ENCODE measurements at regions not wholly inside any gene's neighbourhood (a gene's known extent, or its start where the extent isn't known, plus 50 kb on each side); places are given as distances from the start of the nearest gene placed in this dataset.
"Not testable (repeated sequence)": the region's sequence is repeated elsewhere in the genome, so short reads cannot be mapped to it uniquely, and the experiment has no call there.

DNA sequence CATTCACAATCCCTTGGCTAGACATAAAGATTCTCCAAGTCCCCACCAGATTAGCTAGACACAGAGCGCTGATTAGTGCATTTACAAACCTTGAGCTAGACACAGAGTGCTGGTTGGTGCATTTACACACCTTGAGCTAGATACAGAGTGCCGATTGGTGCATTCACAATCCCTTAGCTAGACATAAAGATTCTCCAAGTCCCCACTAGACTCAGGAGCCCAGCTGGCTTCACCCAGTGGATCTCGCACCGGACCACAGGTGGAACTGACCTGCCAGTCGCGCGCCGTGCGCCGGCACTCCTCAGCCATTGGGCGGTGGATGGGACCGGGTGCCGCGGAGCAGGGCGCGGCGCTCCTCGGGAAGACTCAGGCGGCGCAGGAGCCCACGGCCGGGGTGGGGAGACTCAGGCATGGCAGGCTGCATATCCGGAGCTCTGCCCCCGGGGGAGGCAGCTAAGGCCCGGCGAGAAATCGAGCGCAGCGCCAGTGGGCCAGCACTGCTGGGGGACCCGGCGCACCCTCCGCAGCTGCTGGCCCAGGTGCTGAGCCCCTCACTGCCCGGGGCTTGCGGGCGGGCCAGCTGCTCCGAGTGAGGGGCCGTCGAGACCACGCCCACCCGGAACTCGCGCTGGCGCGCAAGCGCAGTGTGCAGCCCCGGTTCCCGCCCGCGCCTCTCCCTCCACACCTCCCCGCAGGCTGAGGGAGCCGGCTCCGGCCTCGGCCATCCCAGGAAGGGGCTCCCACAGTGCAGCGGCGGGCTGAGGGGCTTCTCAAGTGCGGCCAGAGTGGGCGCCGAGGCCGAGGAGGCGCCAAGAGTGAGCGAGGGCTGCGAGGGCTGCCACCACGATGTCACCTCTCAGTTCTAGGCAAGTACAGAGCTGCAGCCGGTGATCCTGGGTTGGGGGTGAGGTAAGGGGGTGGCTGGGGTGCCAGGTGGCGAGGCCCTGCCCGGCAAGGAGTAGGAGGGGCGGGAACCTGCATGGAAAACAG, 773.7 kb upstream of the CITED2 start (continued):
- TF ChIP-seq, protein P1, sequence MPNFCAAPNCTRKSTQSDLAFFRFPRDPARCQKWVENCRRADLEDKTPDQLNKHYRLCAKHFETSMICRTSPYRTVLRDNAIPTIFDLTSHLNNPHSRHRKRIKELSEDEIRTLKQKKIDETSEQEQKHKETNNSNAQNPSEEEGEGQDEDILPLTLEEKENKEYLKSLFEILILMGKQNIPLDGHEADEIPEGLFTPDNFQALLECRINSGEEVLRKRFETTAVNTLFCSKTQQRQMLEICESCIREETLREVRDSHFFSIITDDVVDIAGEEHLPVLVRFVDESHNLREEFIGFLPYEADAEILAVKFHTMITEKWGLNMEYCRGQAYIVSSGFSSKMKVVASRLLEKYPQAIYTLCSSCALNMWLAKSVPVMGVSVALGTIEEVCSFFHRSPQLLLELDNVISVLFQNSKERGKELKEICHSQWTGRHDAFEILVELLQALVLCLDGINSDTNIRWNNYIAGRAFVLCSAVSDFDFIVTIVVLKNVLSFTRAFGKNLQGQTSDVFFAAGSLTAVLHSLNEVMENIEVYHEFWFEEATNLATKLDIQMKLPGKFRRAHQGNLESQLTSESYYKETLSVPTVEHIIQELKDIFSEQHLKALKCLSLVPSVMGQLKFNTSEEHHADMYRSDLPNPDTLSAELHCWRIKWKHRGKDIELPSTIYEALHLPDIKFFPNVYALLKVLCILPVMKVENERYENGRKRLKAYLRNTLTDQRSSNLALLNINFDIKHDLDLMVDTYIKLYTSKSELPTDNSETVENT (CRISPR knock-in tag; IDR thresholded peaks at IDR 0.05) = peak; percentile 85
- not testable (repeated sequence) for TF ChIP-seq NR4A1 (CRISPR knock-in tag; IDR thresholded peaks at IDR 0.05); MYBL2 (CRISPR knock-in tag; IDR thresholded peaks at IDR 0.05; ENCODE audit: borderline replicate concordance); CREB1 (IDR thresholded peaks at IDR 0.05)
- TF ChIP-seq NR4A1 (tag; IDR thresholded peaks at IDR 0.05) (peak; percentile 36; the same call in 1 of the 2 replicates), ETV1 (tag; conservative IDR thresholded peaks at IDR 0.05; ENCODE audit: low read depth) (peak; percentile 47), SMAD4 (CRISPR knock-in tag; conservative IDR thresholded peaks at IDR 0.05) (0 out of 2 replicates have a peak, but pooled peaks have one; percentile 35), NONO (IDR thresholded peaks at IDR 0.05; ENCODE audit: low read depth in 2 of 2, low read length in 1 of 2) (peak in 1 of 2 experiments; percentile 32; a peak in 1 of 4 replicates), MYBL2 (IDR thresholded peaks at IDR 0.05; ENCODE audit: low read depth) (peak; percentile 69; the same call in 1 of the 2 replicates), E2F4 (CRISPR knock-in tag; IDR thresholded peaks at IDR 0.05; ENCODE audit: low read depth) (0 out of 2 replicates have a peak, but pooled peaks have one; percentile 26), FOS (IDR thresholded peaks at IDR 0.05; ENCODE audit: extremely low read depth, insufficient read length) (peak; percentile 61), MEIS2 (IDR thresholded peaks at IDR 0.05; ENCODE audit: partially characterized antibody) (peak; percentile 51), MAFK (IDR thresholded peaks at IDR 0.05; ENCODE audit: low read length) (0 out of 2 replicates have a peak, but pooled peaks have one; percentile 2), KDM1A (IDR thresholded peaks at IDR 0.05) (peak in 1 of 2 experiments; percentile 40; a peak in 1 of 4 replicates), HDAC2 (IDR thresholded peaks at IDR 0.05) (peak; percentile 50), KLF13 (tag; IDR thresholded peaks at IDR 0.05; ENCODE audit: borderline replicate concordance, low read depth) (peak; percentile 93), CREB1 (CRISPR knock-in tag; IDR thresholded peaks at IDR 0.05) (peak; percentile 13; the same call in 1 of the 2 replicates), ZBTB33 (CRISPR knock-in tag; IDR thresholded peaks at IDR 0.05) (peak; percentile 59; the same call in 1 of the 2 replicates), ZNF639 (CRISPR knock-in tag; conservative IDR thresholded peaks at IDR 0.05 in 1 of 2, IDR thresholded peaks at IDR 0.05 in 1 of 2) (peak in 1 of 2 experiments; percentile 30; a peak in 1 of 4 replicates)

Measured in K562 (cell line).